D721Med (cell line): ENCODE measurements at regions not wholly inside any gene's neighbourhood (a gene's known extent, or its start where the extent isn't known, plus 50 kb on each side); places are given as distances from the start of the nearest gene placed in this dataset.

Experiments
- DNase-seq: peaks from one replicate; pipeline ENCODE4 v3.0.0; 2011; ENCODE audit warnings: low spot score; ENCODE audit not compliant: insufficient read length
- FAIRE-seq: peaks from 2 replicates; lab custom pipeline; 2011; peaks lifted over from hg19 to GRCh38; lab: Jason Lieb, UNC
- CTCF ChIP-seq: IDR thresholded peaks from 2 replicates; pipeline ENCODE4 v1.5.1; 2012; ENCODE audit warnings: mild to moderate bottlenecking, control low read depth; ENCODE audit not compliant: insufficient read depth; ENCODE audit errors: missing control alignments

- FAIRE-seq = no peak
- no peak for TF ChIP-seq CTCF
- DNase-seq = no peak
These were observed 338.4 kb upstream of the TRPC7 start for GRCh38 chr5:136703706-136704105.

- no peak for FAIRE-seq
- no peak for DNase-seq
- TF ChIP-seq CTCF = no peak
These were observed 337.7 kb upstream of the TRPC7 start for GRCh38 chr5:136703036-136703435.

DNA sequence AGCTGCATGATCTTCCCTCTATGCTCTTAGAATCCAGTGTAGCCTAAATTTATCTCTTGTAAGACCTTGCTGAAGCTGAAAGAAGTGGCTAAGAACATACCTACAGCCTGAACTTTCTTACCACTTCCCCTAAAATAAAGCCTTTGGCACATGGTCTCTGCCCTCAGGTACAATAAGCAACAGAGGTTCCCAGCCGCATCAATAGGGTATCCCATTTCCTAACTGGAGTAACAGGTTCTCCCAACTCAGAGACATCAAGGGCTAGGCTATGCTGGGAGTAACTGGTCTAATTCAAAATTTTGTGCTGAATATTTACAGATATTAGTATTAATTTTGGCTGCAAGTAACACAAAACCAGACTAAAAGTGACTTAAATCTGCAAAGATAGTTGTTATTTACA lies 335.8 kb upstream of the TRPC7 start:
- TF ChIP-seq CTCF = no peak
- DNase-seq = no peak
- FAIRE-seq = no peak

- no peak for FAIRE-seq
- TF ChIP-seq CTCF = no peak
- DNase-seq = no peak
These were observed 334.3 kb upstream of the TRPC7 start for GRCh38 chr5:136699651-136700050.

- FAIRE-seq = no peak
- no peak for DNase-seq
- no peak for TF ChIP-seq CTCF
These were observed 333.6 kb upstream of the TRPC7 start for GRCh38 chr5:136698970-136699369.

GRCh38 chr5:136694258-136694657 lies 328.9 kb upstream of the TRPC7 start:
- DNase-seq (no peak), FAIRE-seq (no peak)
- TF ChIP-seq CTCF = no peak

GRCh38 chr5:136689552-136689951 lies 324.2 kb upstream of the TRPC7 start:
- no peak for TF ChIP-seq CTCF
- no peak for FAIRE-seq

More at GRCh38 chr5:136689552-136689951, 324.2 kb upstream of the TRPC7 start:
- DNase-seq = no peak
